ENCODE measurements at regions not wholly inside any gene's neighbourhood (a gene's known extent, or its start where the extent isn't known, plus 50 kb on each side); places are given as distances from the start of the nearest gene placed in this dataset.
"Not testable (repeated sequence)": the region's sequence is repeated elsewhere in the genome, so short reads cannot be mapped to it uniquely, and the experiment has no call there.

DNA sequence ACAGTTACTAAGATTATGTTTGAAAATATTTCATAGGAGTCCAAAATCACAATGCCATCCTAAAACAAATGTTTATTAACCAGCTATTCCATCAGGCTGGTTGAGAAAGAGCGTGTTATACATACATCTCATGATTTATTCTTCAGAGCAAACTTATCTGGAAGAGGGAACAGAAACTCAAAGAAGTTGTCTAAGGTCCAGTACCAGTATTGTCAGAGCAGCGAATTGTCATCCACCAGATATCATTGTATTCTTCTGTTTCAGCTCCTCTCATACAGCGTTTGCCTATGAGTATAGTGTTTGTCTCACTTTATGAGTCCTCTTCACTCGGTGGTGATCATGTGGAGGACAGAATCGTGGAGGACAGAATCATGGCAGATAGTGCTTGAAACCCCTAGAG is 238.2 kb downstream of the OSR1 start:
- DNase-seq = no peak
- intact Hi-C loops (cut with DNase I) = no loop called here
- no peak for ATAC-seq (ENCODE audit: poor library complexity)

DNA sequence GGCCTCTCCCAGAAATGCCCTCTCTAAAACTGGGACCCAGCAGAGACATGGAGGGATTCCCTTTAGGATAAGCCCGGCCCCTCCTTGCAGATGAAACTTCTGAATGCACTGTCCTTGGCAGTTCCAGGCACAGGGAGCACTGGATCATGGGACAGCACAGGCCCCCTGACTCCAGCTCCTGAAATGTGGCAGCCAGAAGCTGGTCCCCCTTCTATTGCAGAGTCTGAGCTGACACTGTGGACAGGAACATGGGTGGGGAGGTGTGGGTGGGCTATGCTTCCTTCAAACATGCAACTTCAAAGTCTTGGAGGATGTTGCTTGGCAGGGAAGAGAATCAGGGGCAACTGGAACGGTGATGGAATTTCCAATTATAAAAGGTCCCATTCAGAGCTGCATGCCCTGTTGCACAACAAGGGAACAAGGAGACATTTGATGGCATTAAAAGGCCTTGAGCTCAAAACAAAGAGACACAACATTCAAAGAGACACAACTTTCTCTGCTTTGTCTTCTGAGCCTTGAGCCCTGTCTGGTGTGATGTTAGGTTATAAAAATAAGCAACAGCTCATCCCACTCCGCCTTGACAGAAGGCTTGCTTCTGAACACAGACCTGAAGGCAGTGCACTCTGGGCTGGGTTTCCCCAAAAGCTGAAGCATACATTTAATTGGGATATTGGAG is 239.0 kb downstream of the OSR1 start:
- DNase-seq (no peak), ATAC-seq (ENCODE audit: poor library complexity) (no peak)
- intact Hi-C loops (cut with DNase I) = no loop called here

GRCh38 chr2:19116918-19117317 is 241.5 kb downstream of the OSR1 start:
- no peak for DNase-seq
- ATAC-seq (ENCODE audit: poor library complexity) = no peak
- intact Hi-C loops (cut with DNase I) = no loop called here

DNA sequence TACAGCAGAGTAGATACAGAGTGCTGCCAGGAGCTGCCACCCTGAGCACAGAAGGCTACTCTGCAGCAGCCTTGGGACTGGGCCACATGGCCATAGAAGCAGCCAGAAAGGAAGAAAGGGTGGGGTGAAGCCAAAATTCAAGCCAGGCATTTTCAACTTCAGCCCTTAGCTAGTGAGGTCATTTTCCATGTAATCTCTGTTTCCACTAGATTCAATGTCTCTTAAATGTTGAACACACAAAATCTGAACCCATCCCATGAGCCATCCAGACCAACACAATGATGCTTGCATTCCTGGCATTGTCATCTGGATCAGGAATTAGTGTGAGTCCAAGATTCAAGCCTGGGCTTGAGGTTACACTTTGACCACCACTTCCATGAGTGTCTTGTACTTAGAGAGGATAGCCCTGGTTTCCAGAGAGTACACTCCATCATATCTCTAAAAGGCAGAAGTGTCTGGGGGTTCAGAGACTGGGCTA is 243.6 kb downstream of the OSR1 start:
- ATAC-seq (ENCODE audit: poor library complexity) = peak; percentile 58
- DNase-seq = peak; percentile 58
- intact Hi-C loops (cut with DNase I) = no loop called here

- ATAC-seq (ENCODE audit: poor library complexity) (no peak), DNase-seq (no peak)
- intact Hi-C loops (cut with DNase I) = no loop called here
These were observed 244.3 kb downstream of the OSR1 start for GRCh38 chr2:19114126-19114525.

GRCh38 chr2:19111354-19111753 is 247.1 kb downstream of the OSR1 start:
- DNase-seq (no peak), ATAC-seq (ENCODE audit: poor library complexity) (no peak)
- intact Hi-C loops (cut with DNase I) = no loop called here

- no peak for DNase-seq
- ATAC-seq (ENCODE audit: poor library complexity) = no peak
- intact Hi-C loops (cut with DNase I) = no loop called here
These were observed 248.9 kb downstream of the OSR1 start for GRCh38 chr2:19109518-19109917.

DNA sequence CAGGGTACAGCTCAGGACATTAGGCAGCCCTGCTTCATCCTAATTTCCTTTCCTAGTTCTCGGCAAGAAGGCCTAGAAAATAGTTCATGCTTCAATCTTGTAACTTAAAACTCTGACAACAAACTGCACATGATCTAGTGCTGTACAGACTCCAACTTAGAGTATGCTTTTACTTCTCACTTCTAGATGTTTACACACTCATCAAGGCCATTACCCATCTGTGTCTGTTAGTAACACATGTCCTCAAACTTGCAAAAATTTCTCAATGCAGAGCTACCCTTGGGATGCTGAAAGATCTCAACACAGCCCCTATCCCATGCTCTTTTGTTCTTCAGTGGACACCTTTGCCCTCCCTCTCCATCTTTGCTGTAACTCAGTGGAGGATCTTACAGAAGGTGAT is 252.0 kb downstream of the OSR1 start:
- DNase-seq = no peak
- no peak for ATAC-seq (ENCODE audit: poor library complexity)
- intact Hi-C loops (cut with DNase I) = no loop called here

DNA sequence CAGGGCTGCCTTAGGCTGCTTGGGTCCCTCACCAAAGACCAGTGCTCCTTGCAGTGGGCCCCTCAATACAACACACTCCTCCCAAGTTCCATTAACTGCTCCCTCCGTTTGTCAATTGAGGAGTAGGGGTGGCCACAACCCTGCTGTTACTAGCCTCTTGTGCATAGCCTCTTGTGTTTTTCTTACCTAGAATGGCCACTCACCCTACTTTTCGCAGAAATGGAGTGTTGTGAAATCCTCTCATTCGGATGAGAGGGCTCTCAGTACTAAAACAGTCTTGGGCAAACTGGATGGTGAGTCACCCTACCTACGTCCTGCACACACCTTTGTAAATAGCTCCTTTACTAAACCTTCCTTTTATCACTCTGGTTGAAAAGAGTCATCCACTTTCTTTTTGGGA is 253.9 kb downstream of the OSR1 start:
- ATAC-seq (ENCODE audit: poor library complexity) = no peak
- DNase-seq = no peak
- intact Hi-C loops (cut with DNase I) = no loop called here

DNA sequence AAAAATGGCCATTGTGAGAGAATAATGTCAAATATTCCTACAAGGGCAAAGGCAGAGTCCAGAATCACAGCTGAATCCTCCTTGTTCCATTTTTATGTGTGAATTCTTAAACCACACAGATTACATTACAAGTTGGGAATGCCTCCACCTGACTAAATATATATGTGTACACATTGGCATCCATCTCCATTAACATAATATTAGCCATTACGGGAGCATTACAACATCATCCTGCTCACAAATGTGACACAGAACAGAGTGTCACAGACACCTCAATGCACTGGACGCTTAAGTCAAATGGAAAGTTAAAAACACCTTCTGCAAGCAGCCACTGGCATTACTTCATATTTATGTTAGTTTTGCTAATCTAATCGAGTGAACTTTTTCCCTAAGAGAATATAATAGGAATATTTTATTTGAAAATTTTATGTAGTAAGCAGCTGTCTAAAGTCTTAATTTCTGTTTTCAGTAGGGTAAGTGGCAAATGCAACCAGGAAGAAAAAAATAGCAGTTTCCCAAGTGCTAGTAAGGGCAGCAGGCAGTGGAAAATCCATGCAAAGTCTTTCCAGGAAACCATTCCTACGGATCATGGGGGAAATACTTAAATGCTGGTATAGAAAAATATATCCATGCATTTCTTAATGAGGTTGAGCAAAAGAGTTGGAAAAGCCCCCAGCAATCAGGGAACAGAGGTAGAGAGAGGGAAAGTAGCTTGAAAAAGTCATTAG is 255.6 kb downstream of the OSR1 start:
- DNase-seq = no peak
- no peak for ATAC-seq (ENCODE audit: poor library complexity)
- intact Hi-C loops (cut with DNase I) = no loop called here

GRCh38 chr2:19101968-19102367 is 256.5 kb downstream of the OSR1 start:
- intact Hi-C loops (cut with DNase I) = no loop called here
- no peak for ATAC-seq (ENCODE audit: poor library complexity)
- no peak for DNase-seq

DNA sequence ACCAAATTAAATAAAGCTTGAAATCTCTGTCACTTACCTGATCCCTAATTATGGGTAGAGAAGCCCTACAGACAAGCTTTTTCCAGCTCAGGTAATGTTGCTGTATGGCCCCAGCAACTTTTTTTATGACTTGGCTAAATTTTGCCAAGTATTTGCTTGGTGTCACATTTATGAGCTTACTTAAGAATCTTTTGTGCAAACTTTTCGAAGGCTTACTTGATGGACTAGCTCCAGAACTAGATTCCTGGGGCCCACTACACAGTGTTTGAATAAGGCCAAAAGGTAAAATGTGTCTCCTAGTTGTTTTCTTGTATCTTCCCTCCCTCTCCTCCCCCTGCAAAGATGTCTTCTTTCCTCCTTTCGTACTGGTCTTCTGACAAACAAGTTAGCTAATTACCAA is 257.9 kb downstream of the OSR1 start:
- ATAC-seq (ENCODE audit: poor library complexity) (no peak), DNase-seq (no peak)
- intact Hi-C loops (cut with DNase I) = no loop called here

- intact Hi-C loops (cut with DNase I) = no loop called here
- DNase-seq (no peak), ATAC-seq (ENCODE audit: poor library complexity) (no peak)
These were observed 259.2 kb downstream of the OSR1 start for GRCh38 chr2:19099181-19099580.

DNA sequence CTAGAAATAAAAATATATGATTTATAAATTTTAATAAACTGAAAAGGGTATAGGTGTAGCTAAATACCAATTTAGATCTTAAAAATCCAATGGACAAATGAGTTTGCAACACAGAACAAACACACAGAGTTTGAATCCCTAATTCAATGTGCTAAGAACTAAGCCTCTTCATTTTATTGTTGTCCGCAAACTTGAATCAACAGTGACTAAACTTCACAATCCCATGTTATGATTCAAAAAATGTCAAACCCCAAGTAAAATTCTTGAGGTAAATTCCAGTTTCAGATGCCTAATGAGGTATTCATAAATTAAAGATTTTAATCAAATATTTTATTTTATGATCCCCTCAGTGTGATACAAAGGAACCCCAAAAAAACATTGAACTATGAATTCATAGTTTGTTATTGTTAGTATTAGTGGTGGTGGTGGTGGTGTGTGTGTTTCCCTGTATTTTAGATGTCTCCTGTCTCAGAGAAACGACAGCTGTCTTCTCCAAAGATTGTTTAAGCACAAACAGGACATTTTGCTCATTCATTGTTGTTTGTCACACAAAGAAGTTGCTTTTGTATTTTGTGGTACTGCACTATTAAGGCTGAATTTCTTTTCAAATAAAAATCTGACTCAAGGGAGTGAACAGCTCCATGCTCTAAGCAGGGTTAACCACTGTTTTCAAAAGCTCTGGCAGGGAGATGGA is 259.8 kb downstream of the OSR1 start:
- DNase-seq = no peak
- intact Hi-C loops (cut with DNase I) = no loop called here
- no peak for ATAC-seq (ENCODE audit: poor library complexity)

DNA sequence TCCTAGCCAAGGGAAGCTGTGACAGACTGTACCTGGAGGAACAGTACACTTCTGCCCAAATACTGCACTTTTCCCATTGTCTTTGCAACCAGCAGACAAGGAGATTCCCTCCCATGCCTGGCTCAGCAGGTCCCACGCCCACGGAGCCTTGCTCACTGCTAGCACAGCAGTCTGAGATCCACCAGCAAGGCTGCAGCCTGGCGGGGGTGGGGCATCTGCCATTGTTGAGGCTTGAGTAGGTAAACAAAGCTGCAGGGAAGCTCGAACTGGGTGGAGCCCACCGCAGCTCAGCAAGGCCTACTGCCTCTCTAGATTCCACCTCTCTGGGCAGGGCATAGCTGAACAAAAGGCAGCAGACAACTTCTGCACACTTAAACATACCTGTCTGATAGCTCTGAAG is 268.9 kb downstream of the OSR1 start:
- DNase-seq; intact Hi-C loops (cut with DNase I); ATAC-seq (ENCODE audit: poor library complexity): not testable (repeated sequence)

- ATAC-seq (ENCODE audit: poor library complexity) (no peak), DNase-seq (no peak)
These were observed 272.2 kb downstream of the OSR1 start for GRCh38 chr2:19086231-19086651.

DNA sequence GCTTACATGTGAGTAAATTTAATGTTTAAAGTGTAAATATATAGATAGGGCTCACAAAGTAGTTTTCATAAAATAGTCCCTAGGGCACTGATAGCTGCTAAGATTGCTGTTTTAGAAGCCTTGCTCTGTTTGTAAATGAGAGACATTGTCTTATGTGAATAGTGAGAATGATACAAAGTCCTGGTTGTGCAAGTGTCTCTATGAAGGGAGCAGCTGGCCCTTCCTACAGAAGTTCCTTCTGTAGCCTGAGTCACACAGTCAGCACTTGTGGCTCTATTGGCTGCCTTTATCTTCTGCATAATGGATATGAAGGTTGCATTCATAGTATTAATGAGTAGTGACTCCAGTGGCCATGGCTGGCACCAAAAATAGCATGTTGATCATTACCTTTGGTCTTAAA is 279.7 kb downstream of the OSR1 start:
- DNase-seq (no peak), ATAC-seq (ENCODE audit: poor library complexity) (no peak)
- intact Hi-C loops (cut with DNase I) = no loop called here

More at GRCh38 chr2:19086231-19086651, 272.2 kb downstream of the OSR1 start:
- intact Hi-C loops (cut with DNase I) = no loop called here

DNA sequence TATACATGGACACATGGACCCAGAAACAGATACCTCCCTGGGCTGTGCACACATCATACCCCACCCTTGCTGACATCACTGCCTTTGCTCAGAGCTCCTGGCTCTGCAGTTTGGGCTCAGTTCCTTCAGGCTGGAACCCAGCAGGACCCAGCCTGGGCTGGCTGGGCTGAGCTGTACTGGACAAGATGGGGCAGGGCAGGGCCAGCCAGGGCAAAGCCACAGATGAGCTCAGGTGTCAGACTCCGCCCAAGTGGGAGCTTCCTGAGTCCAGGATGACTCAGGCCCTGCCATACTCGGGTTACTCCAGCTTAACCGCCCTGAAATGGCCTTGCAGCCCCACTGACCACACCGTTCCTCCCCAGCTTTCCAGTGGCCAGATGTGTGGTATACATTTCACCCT is 284.9 kb downstream of the OSR1 start:
- intact Hi-C loops (cut with DNase I) = no loop called here
- ATAC-seq (ENCODE audit: poor library complexity) (peak; percentile 22), DNase-seq (no peak)

DNA sequence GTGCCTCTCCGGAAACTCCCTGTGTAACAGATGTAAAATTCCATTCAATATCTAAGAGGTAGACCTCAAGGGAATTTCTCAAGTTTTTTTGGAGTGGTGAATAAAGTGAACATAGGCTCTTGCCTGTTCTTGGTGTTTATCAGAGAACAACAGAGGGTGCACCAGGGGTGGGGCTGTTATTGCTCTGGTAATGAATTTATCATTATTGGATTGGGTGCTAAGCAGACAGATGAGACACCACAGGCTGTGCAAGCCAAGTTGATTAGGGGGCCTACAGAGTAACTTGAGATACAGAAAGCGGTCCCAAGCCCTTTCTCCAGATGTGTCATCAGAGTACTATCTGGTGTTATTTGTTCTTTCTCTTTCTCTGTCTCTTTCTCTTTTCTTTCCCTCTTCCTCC is 286.3 kb downstream of the OSR1 start:
- intact Hi-C loops (cut with DNase I) = no loop called here
- ATAC-seq (ENCODE audit: poor library complexity) = peak; percentile 31
- no peak for DNase-seq

- ATAC-seq (ENCODE audit: poor library complexity) (no peak), DNase-seq (no peak)
- intact Hi-C loops (cut with DNase I) = no loop called here
These were observed 287.5 kb downstream of the OSR1 start for GRCh38 chr2:19070886-19071285.

Measured in Right ventricle myocardium superior (tissue), 1 donor.